Endodermal cell (in vitro differentiated cells): ENCODE measurements at regions not wholly inside any gene's neighbourhood (a gene's known extent, or its start where the extent isn't known, plus 50 kb on each side); places are given as distances from the start of the nearest gene placed in this dataset.

ENCODE experiments used
- DNase-seq: peaks from one replicate; pipeline ENCODE4 v3.0.0-alpha.2; 2017
- H3K27ac ChIP-seq: 2 replicates; pipeline ENCODE4 v1.5.1; 2013; ENCODE audit warnings: mild to moderate bottlenecking, low read depth, low read length, moderate library complexity
- H3K27me3 ChIP-seq: 2 replicates; pipeline ENCODE4 v1.6.1; 2013; ENCODE audit warnings: mild to moderate bottlenecking, low read length, moderate library complexity; ENCODE audit not compliant: insufficient read depth, control insufficient read depth, poor library complexity, severe bottlenecking
- H3K36me3 ChIP-seq: 2 replicates; pipeline ENCODE4 v1.7.0; 2013; ENCODE audit warnings: mild to moderate bottlenecking, low read length, moderate library complexity; ENCODE audit not compliant: control insufficient read depth, insufficient read depth
- H3K4me1 ChIP-seq: one replicate; pipeline ENCODE4 v1.7.0; 2013; ENCODE audit warnings: low read length; ENCODE audit not compliant: control insufficient read depth, insufficient read depth
- H3K4me3 ChIP-seq: 2 replicates; pipeline ENCODE4 v1.5.1; 2013; ENCODE audit warnings: mild to moderate bottlenecking, low read length, moderate library complexity
- H3K9ac ChIP-seq: 2 replicates; pipeline ENCODE4 v1.6.1; 2013; ENCODE audit warnings: mild to moderate bottlenecking, low read length, moderate library complexity; ENCODE audit not compliant: poor library complexity, severe bottlenecking; ENCODE audit errors: extremely low read depth
- H3K9me3 ChIP-seq: 2 replicates; pipeline ENCODE4 v1.6.1; 2013; ENCODE audit warnings: mild to moderate bottlenecking, low read length, moderate library complexity; ENCODE audit not compliant: control insufficient read depth
- H3K27ac Mint-ChIP-seq: 2 replicates; pipeline ENCODE4 v1.8.0; 2020; ENCODE audit warnings: mixed read lengths
- H3K27me3 Mint-ChIP-seq: 2 replicates; pipeline ENCODE4 v1.8.0; 2021; ENCODE audit warnings: mild to moderate bottlenecking, mixed read lengths; ENCODE audit not compliant: insufficient read depth
- H3K36me3 Mint-ChIP-seq: 2 replicates; pipeline ENCODE4 v1.8.0; 2020; ENCODE audit warnings: low read depth, mixed read lengths
- H3K4me1 Mint-ChIP-seq: 2 replicates; pipeline ENCODE4 v1.8.0; 2020; ENCODE audit warnings: mixed read lengths
- H3K4me3 Mint-ChIP-seq: 2 replicates; pipeline ENCODE4 v1.8.0; 2020; ENCODE audit warnings: mild to moderate bottlenecking, moderate library complexity, mixed read lengths
- H3K9me3 Mint-ChIP-seq: 2 replicates; pipeline ENCODE4 v1.8.0; 2020; ENCODE audit warnings: mild to moderate bottlenecking, mixed read lengths
- CTCF ChIP-seq: fragments of 200-600 bp; sonication (generic); conservative IDR thresholded peaks from 2 replicates; pipeline ENCODE4 v1.5.0; 2021; ENCODE audit warnings: antibody characterized with exemption, mild to moderate bottlenecking
- WGBS, 2 experiments: methylation state at CpG; one replicate each; pipeline versions ENCODE4 v1.1.5 to v1.1.7; 2013; ENCODE audit warnings: missing lambda C conversion rate in 2 of 2, mixed read lengths in 1 of 2; ENCODE audit not compliant: insufficient coverage in 1 of 2, insufficient read length in 1 of 2; 5-methylcytosine and 5-hydroxymethylcytosine counted together

GRCh38 chr4:37023504-37023903 is 221.0 kb upstream of the NWD2 start:
- Histone ChIP-seq H3K27me3 (no peaks in the 10 kb centered on the region), H3K9ac (no peak overlapping the region), H3K9me3 (no peaks in the 10 kb centered on the region), H3K27ac (no peak overlapping the region), H3K4me3 (no peak overlapping the region), H3K4me1 (no peaks in the 10 kb centered on the region), H3K36me3 (no peaks in the 10 kb centered on the region)
- H3K4me1 Mint-ChIP-seq, result peaks cover 3% of the 10 kb centered on the region
- H3K4me3 Mint-ChIP-seq, result no peak overlapping the region
- WGBS, 2 experiments, result 100% methylated on average over 1 of the region's 1 CpG; no CpG with 5 or more reads in 1 of the 2 experiments
- H3K36me3 Mint-ChIP-seq, result no peaks in the 10 kb centered on the region
- H3K27me3 Mint-ChIP-seq, result no peaks in the 10 kb centered on the region
- no peak for TF ChIP-seq CTCF
- peaks cover 3% of the 10 kb centered on the region for H3K9me3 Mint-ChIP-seq
- H3K27ac Mint-ChIP-seq, result no peak overlapping the region
- no peak for DNase-seq

GRCh38 chr4:37023996-37024395 is 220.5 kb upstream of the NWD2 start:
- Mint-ChIP-seq H3K27ac (no peak overlapping the region), H3K4me3 (no peak overlapping the region), H3K27me3 (no peaks in the 10 kb centered on the region), H3K9me3 (peaks cover 3% of the 10 kb centered on the region), H3K4me1 (peaks cover 5% of the 10 kb centered on the region), H3K36me3 (no peaks in the 10 kb centered on the region)
- no peak overlapping the region for H3K27ac ChIP-seq
- no peaks in the 10 kb centered on the region for H3K27me3 ChIP-seq
- H3K9me3 ChIP-seq, result no peaks in the 10 kb centered on the region
- H3K4me1 ChIP-seq, result no peaks in the 10 kb centered on the region
- TF ChIP-seq CTCF, result no peak
- H3K9ac ChIP-seq, result no peak overlapping the region
- no peaks in the 10 kb centered on the region for H3K36me3 ChIP-seq
- H3K4me3 ChIP-seq, result no peak overlapping the region
- no peak for DNase-seq

GRCh38 chr4:37040816-37041215 is 203.7 kb upstream of the NWD2 start:
- no peak overlapping the region for H3K27ac Mint-ChIP-seq
- no peaks in the 10 kb centered on the region for H3K27me3 ChIP-seq
- H3K9me3 ChIP-seq, result no peaks in the 10 kb centered on the region
- H3K27ac ChIP-seq, result no peak overlapping the region
- no peaks in the 10 kb centered on the region for H3K4me1 ChIP-seq
- DNase-seq, result no peak
- WGBS, 2 experiments, result 91 to 96% methylated on average over 3 of the region's 3 CpGs
- no peak for TF ChIP-seq CTCF
- H3K4me3 Mint-ChIP-seq, result no peak overlapping the region
- H3K36me3 ChIP-seq, result no peaks in the 10 kb centered on the region
- H3K27me3 Mint-ChIP-seq, result no peaks in the 10 kb centered on the region
- H3K4me3 ChIP-seq, result no peak overlapping the region
- no peaks in the 10 kb centered on the region for H3K4me1 Mint-ChIP-seq
- no peak overlapping the region for H3K9ac ChIP-seq
- H3K36me3 Mint-ChIP-seq, result no peaks in the 10 kb centered on the region
- peaks cover 3% of the 10 kb centered on the region for H3K9me3 Mint-ChIP-seq
